ENCODE measurements at regions not wholly inside any gene's neighbourhood (a gene's known extent, or its start where the extent isn't known, plus 50 kb on each side); places are given as distances from the start of the nearest gene placed in this dataset.
A peak's percentile ranks its signal among the peaks of the same experiment; 100 is the strongest.

- no peak overlapping the region for H3K27ac ChIP-seq (ENCODE audit: low read depth, low read length)
- no peak for FAIRE-seq
- Mint-ChIP-seq H3K27me3 (ENCODE audit: low read depth, unreplicated experiment) (no peaks in the 10 kb centered on the region), H3K36me3 (ENCODE audit: low read depth, unreplicated experiment) (no peaks in the 10 kb centered on the region), H3K9me3 (ENCODE audit: unreplicated experiment) (no peaks in the 10 kb centered on the region), H3K27ac (ENCODE audit: unreplicated experiment) (peak overlapping the region; percentile 64), H3K4me1 (ENCODE audit: low read depth, unreplicated experiment) (peaks cover 22% of the 10 kb centered on the region), H3K4me3 (ENCODE audit: unreplicated experiment) (no peak overlapping the region)
- TF ChIP-seq EZH2 (IDR thresholded peaks at IDR 0.05; ENCODE audit: insufficient read depth, low read length): no peak
- no peak for TF ChIP-seq CTCF (IDR thresholded peaks at IDR 0.05; ENCODE audit: insufficient read depth, low read depth, low read length)
- H3K4me3 ChIP-seq (ENCODE audit: insufficient read depth, low read depth, low read length): no peak overlapping the region
- no peaks in the 10 kb centered on the region for H4K20me1 ChIP-seq (ENCODE audit: insufficient read depth, low read length)
- H3K9me3 ChIP-seq (ENCODE audit: insufficient read depth, low read depth, low read length): no peaks in the 10 kb centered on the region
- no peaks in the 10 kb centered on the region for H3K79me2 ChIP-seq (ENCODE audit: insufficient read depth, low read length)
- no peak for DNase-seq (ENCODE audit: low read depth)
- H3K36me3 ChIP-seq (ENCODE audit: insufficient read depth, low read length): no peaks in the 10 kb centered on the region
- H2AFZ ChIP-seq (ENCODE audit: low read depth, low read length): no peak overlapping the region
- no peaks in the 10 kb centered on the region for H3K27me3 ChIP-seq (ENCODE audit: insufficient read depth, low read length)
- no peak overlapping the region for H3K4me2 ChIP-seq (ENCODE audit: low read length)
- H3K9ac ChIP-seq (ENCODE audit: low read length): no peak overlapping the region
- H3K4me1 ChIP-seq (ENCODE audit: insufficient read depth, low read length): peaks cover 40% of the 10 kb centered on the region
These were observed 136.8 kb upstream of the IRF2BP2 start for GRCh38 chr1:234746798-234747196.

DNA sequence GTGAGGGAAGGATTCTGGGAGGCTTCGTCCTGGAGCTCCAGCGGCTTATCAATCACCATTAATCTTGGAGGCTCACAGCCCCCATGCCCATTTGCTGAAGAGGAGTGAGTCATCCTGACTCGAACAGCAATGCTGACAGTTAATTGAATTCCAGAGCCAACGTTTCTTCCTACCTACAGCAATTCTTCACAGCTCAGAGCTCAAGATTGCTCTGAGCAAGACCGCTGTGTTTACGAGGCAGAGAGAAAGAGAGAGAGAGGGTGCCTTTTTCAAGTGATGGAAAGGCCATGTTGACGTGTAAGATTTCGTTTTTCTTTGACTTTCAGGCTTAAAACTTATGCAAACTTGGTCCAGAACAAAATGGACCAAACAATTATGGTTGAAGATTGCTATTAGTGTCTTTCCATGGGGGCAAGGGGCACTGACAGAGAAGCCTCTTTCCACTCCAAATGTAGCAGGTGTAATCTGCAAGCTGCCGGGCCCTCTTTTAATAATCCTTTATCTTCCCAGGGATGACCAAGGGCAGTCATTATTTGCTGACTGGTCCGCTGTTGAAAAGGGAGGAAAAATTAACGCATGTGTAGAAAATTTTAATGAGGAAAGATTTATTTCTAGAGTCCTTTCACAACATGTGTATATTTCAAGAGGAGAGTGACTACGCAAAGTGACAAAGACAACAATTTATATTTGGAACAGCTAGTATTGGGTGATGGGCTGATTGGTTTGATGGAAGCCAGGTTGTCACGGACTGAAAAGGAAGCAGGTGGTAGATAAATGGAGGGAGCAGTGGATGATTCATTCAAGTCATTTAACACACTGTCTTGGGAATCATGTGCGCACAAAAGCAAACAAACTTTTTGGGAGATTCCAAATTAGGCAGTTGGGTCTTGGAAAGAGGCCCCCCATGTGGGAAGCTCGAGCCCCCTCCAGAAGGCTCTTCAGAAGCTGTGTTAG is 136.1 kb upstream of the IRF2BP2 start:
- H3K27ac ChIP-seq (ENCODE audit: low read depth, low read length): no peak overlapping the region
- H3K9me3 Mint-ChIP-seq (ENCODE audit: unreplicated experiment): no peaks in the 10 kb centered on the region
- no peaks in the 10 kb centered on the region for H3K36me3 ChIP-seq (ENCODE audit: insufficient read depth, low read length)
- peak overlapping the region; percentile 64 for H3K27ac Mint-ChIP-seq (ENCODE audit: unreplicated experiment)
- H3K79me2 ChIP-seq (ENCODE audit: insufficient read depth, low read length): no peaks in the 10 kb centered on the region
- no peaks in the 10 kb centered on the region for H3K9me3 ChIP-seq (ENCODE audit: insufficient read depth, low read depth, low read length)
- no peaks in the 10 kb centered on the region for H3K36me3 Mint-ChIP-seq (ENCODE audit: low read depth, unreplicated experiment)
- H4K20me1 ChIP-seq (ENCODE audit: insufficient read depth, low read length): no peaks in the 10 kb centered on the region
- peak; percentile 93 for DNase-seq (ENCODE audit: low read depth)
- no peak for FAIRE-seq
- H3K27me3 ChIP-seq (ENCODE audit: insufficient read depth, low read length): no peaks in the 10 kb centered on the region
- no peak overlapping the region for H3K4me3 ChIP-seq (ENCODE audit: insufficient read depth, low read depth, low read length)
- H3K27me3 Mint-ChIP-seq (ENCODE audit: low read depth, unreplicated experiment): no peaks in the 10 kb centered on the region
- no peak overlapping the region for H2AFZ ChIP-seq (ENCODE audit: low read depth, low read length)
- H3K4me2 ChIP-seq (ENCODE audit: low read length): peak overlapping the region; percentile 65
- peak overlapping the region; percentile 6 for H3K9ac ChIP-seq (ENCODE audit: low read length)
- TF ChIP-seq CTCF (IDR thresholded peaks at IDR 0.05; ENCODE audit: insufficient read depth, low read depth, low read length) (no peak), EZH2 (IDR thresholded peaks at IDR 0.05; ENCODE audit: insufficient read depth, low read length) (no peak)
- H3K4me1 Mint-ChIP-seq (ENCODE audit: low read depth, unreplicated experiment): peaks cover 21% of the 10 kb centered on the region
- H3K4me1 ChIP-seq (ENCODE audit: insufficient read depth, low read length): peaks cover 40% of the 10 kb centered on the region
- no peak overlapping the region for H3K4me3 Mint-ChIP-seq (ENCODE audit: unreplicated experiment)

DNA sequence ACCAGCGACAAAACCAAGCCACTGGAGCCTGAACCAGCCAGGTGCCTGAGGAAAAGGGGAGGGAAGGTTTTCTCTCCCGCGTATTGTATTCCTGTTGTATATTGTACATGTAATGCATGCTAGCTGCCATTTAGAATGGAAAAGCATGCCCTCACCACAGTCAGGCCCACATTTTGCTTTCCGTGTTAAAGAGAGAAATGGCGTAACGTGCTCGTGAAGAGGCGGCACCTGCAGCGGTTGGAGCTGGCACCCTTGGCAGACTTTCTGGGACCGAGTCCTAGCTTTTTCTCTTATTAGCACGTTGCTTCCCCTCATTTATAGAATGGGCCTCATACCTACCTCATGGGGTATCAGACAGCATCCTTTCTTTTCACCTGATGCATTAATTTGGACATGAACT is 135.3 kb upstream of the IRF2BP2 start:
- H3K4me1 Mint-ChIP-seq (ENCODE audit: low read depth, unreplicated experiment): peaks cover 20% of the 10 kb centered on the region
- Histone ChIP-seq H3K9me3 (ENCODE audit: insufficient read depth, low read depth, low read length) (no peaks in the 10 kb centered on the region), H2AFZ (ENCODE audit: low read depth, low read length) (no peak overlapping the region), H4K20me1 (ENCODE audit: insufficient read depth, low read length) (no peaks in the 10 kb centered on the region), H3K4me3 (ENCODE audit: insufficient read depth, low read depth, low read length) (no peak overlapping the region), H3K36me3 (ENCODE audit: insufficient read depth, low read length) (no peaks in the 10 kb centered on the region), H3K4me1 (ENCODE audit: insufficient read depth, low read length) (peaks cover 40% of the 10 kb centered on the region), H3K9ac (ENCODE audit: low read length) (no peak overlapping the region), H3K27ac (ENCODE audit: low read depth, low read length) (no peak overlapping the region), H3K27me3 (ENCODE audit: insufficient read depth, low read length) (no peaks in the 10 kb centered on the region), H3K79me2 (ENCODE audit: insufficient read depth, low read length) (no peaks in the 10 kb centered on the region), H3K4me2 (ENCODE audit: low read length) (no peak overlapping the region)
- no peaks in the 10 kb centered on the region for H3K36me3 Mint-ChIP-seq (ENCODE audit: low read depth, unreplicated experiment)
- no peak overlapping the region for H3K27ac Mint-ChIP-seq (ENCODE audit: unreplicated experiment)
- H3K27me3 Mint-ChIP-seq (ENCODE audit: low read depth, unreplicated experiment): no peaks in the 10 kb centered on the region
- DNase-seq (ENCODE audit: low read depth): no peak
- no peaks in the 10 kb centered on the region for H3K9me3 Mint-ChIP-seq (ENCODE audit: unreplicated experiment)
- FAIRE-seq: no peak
- TF ChIP-seq EZH2 (IDR thresholded peaks at IDR 0.05; ENCODE audit: insufficient read depth, low read length): no peak
- TF ChIP-seq CTCF (IDR thresholded peaks at IDR 0.05; ENCODE audit: insufficient read depth, low read depth, low read length): no peak
- no peak overlapping the region for H3K4me3 Mint-ChIP-seq (ENCODE audit: unreplicated experiment)

Data from astrocyte (in vitro differentiated cells and primary cell).